IMR-90 (cell line): ENCODE measurements at regions not wholly inside any gene's neighbourhood (a gene's known extent, or its start where the extent isn't known, plus 50 kb on each side); places are given as distances from the start of the nearest gene placed in this dataset.

Source experiments
- ATAC-seq: fragments of 200-7000 bp; cut with Tn5 transposase; 2 replicates; pipeline ENCODE4 v1.9.1; 2020; ENCODE audit warnings: low read depth, mild to moderate bottlenecking, moderate library complexity
- BruUV-seq: library from RNA; stranded (reverse); fragments of 400-500 nt; replicated peaks from 2 replicates; lab custom pipeline; 2021; lab: Mats Ljungman, UMichigan
- CTCF ChIA-PET: fragments of 300-600 bp; formaldehyde crosslinking; extraction: SDS; loops from one replicate; lab custom pipeline; 2021; ENCODE audit warnings: antibody characterized with exemption; lab: Yijun Ruan, JAX
- POLR2A ChIA-PET: fragments of 300-600 bp; sonication (Branson Sonifier 250); formaldehyde crosslinking; loops from one replicate; lab custom pipeline; 2022; ENCODE audit warnings: antibody characterized with exemption; ENCODE audit not compliant: unreplicated experiment; lab: Charles Lee
- DNase-seq: peaks from one replicate; pipeline ENCODE4 v3.0.0; 2013
- H2AFZ ChIP-seq: replicated peaks from 2 replicates; pipeline ENCODE3; 2013; ENCODE audit warnings: low read length, mild to moderate bottlenecking; ENCODE audit not compliant: poor library complexity
- H2AK5ac ChIP-seq: 2 replicates; pipeline ENCODE4 v1.6.1; 2013; ENCODE audit warnings: low read depth, low read length, inconsistent platforms
- H2AK9ac ChIP-seq: replicated peaks from 2 replicates; pipeline ENCODE3; 2013; ENCODE audit warnings: mild to moderate bottlenecking, low read depth, low read length, moderate library complexity; ENCODE audit not compliant: poor library complexity
- H2BK120ac ChIP-seq: 2 replicates; pipeline ENCODE4 v1.6.1; 2013; ENCODE audit warnings: low read depth, low read length, inconsistent platforms
- H2BK15ac ChIP-seq: 3 replicates; pipeline ENCODE4 v1.6.1; 2013; ENCODE audit warnings: low read depth, low read length, inconsistent platforms
- H2BK20ac ChIP-seq: 2 replicates; pipeline ENCODE4 v1.6.1; 2013; ENCODE audit warnings: low read depth, mild to moderate bottlenecking, inconsistent platforms, low read length, moderate library complexity
- H2BK5ac ChIP-seq: 2 replicates; pipeline ENCODE4 v1.6.1; 2013; ENCODE audit warnings: mild to moderate bottlenecking, low read depth, low read length, inconsistent platforms; ENCODE audit not compliant: poor library complexity, severe bottlenecking
- H3K14ac ChIP-seq: replicated peaks from 2 replicates; pipeline ENCODE4 v1.6.1; 2013; ENCODE audit warnings: low read depth, low read length, inconsistent platforms
- H3K18ac ChIP-seq: 2 replicates; pipeline ENCODE4 v1.6.1; 2013; ENCODE audit warnings: low read depth, low read length, control low read depth
- H3K23ac ChIP-seq: 2 replicates; pipeline ENCODE4 v1.6.1; 2013; ENCODE audit warnings: low read depth, low read length, inconsistent platforms
- H3K27ac ChIP-seq: 2 replicates; pipeline ENCODE4 v1.5.1; 2013; ENCODE audit warnings: mild to moderate bottlenecking, control low read depth, low read length; ENCODE audit not compliant: insufficient read depth
- H3K27me3 ChIP-seq: 2 replicates; pipeline ENCODE4 v1.6.1; 2013; ENCODE audit warnings: low read length; ENCODE audit not compliant: control insufficient read depth, insufficient read depth
- H3K36me3 ChIP-seq: 2 replicates; pipeline ENCODE4 v1.6.1; 2013; ENCODE audit warnings: low read length, mixed read lengths; ENCODE audit not compliant: control insufficient read depth, insufficient read depth
- H3K4ac ChIP-seq: 2 replicates; pipeline ENCODE4 v1.6.1; 2013; ENCODE audit warnings: low read depth, low read length, inconsistent platforms
- H3K4me1 ChIP-seq: 2 replicates; pipeline ENCODE4 v1.6.1; 2013; ENCODE audit warnings: low read length, mixed read lengths; ENCODE audit not compliant: control insufficient read depth, insufficient read depth
- H3K4me2 ChIP-seq: 2 replicates; pipeline ENCODE4 v1.6.1; 2013; ENCODE audit warnings: low read depth, mild to moderate bottlenecking, control low read depth, low read length, moderate library complexity
- H3K4me3 ChIP-seq: 2 replicates; pipeline ENCODE4 v1.5.1; 2013; ENCODE audit warnings: low read depth, mild to moderate bottlenecking, control low read depth, low read length, moderate library complexity; ENCODE audit not compliant: insufficient read depth
- H3K56ac ChIP-seq: 2 replicates; pipeline ENCODE4 v1.6.1; 2013; ENCODE audit warnings: low read length, inconsistent platforms; ENCODE audit not compliant: insufficient read depth; ENCODE audit errors: extremely low read depth
- H3K79me1 ChIP-seq, 2 experiments: 2 replicates each; pipeline ENCODE4 v1.6.1; 2013; ENCODE audit warnings: low read length in 2 of 2, inconsistent platforms in 1 of 2, low read depth in 1 of 2
- H3K9ac ChIP-seq: 2 replicates; pipeline ENCODE4 v1.6.1; 2013; ENCODE audit warnings: low read depth, low read length, control low read depth
- H3K9me1 ChIP-seq: 2 replicates; pipeline ENCODE4 v1.6.1; 2013; ENCODE audit warnings: low read length, inconsistent platforms; ENCODE audit not compliant: insufficient read depth
- H3K9me3 ChIP-seq: 2 replicates; pipeline ENCODE4 v1.6.1; 2013; ENCODE audit warnings: low read length; ENCODE audit not compliant: control insufficient read depth, insufficient read depth
- H4K20me1 ChIP-seq: 2 replicates; pipeline ENCODE4 v1.6.1; 2013; ENCODE audit warnings: low read length, inconsistent platforms; ENCODE audit not compliant: insufficient read depth
- H4K5ac ChIP-seq: 2 replicates; pipeline ENCODE4 v1.6.1; 2013; ENCODE audit warnings: mild to moderate bottlenecking, low read depth, low read length, control low read depth
- H4K8ac ChIP-seq, 2 experiments: 2 replicates each; pipeline ENCODE4 v1.6.1; 2013; ENCODE audit warnings: low read depth in 2 of 2, low read length in 2 of 2, control low read depth in 1 of 2, inconsistent platforms in 1 of 2
- H4K91ac ChIP-seq: 2 replicates; pipeline ENCODE4 v1.6.1; 2013; ENCODE audit warnings: low read depth, low read length, inconsistent platforms; ENCODE audit not compliant: insufficient read depth
- BHLHE40 ChIP-seq: fragments of 150-350 bp; IDR thresholded peaks from 2 replicates; pipeline ENCODE4 v1.6.1; 2016; ENCODE audit warnings: mild to moderate bottlenecking, low read depth, low read length
- MAFK ChIP-seq: IDR thresholded peaks from 2 replicates; pipeline ENCODE4 v1.6.1; 2012; ENCODE audit warnings: low read depth, low read length, improper control_type of control experiment
- WGBS, 2 experiments: methylation state at CpG; one replicate each; pipeline versions ENCODE4 v1.1.5 to v1.1.7; 2013; ENCODE audit warnings: missing lambda C conversion rate in 2 of 2; ENCODE audit not compliant: insufficient read length in 1 of 2; ENCODE audit errors: extremely low coverage in 2 of 2; 5-methylcytosine and 5-hydroxymethylcytosine counted together
- dilution Hi-C: fragments of 300-500 bp; cut with HindIII; formaldehyde crosslinking; loops from one replicate; pipeline ENCODE4 v1.14.3; 2018; ENCODE audit warnings: low sequenced_read_pairs; ENCODE audit not compliant: unreplicated experiment
- in situ Hi-C: fragments of 300-500 bp; cut with MboI; formaldehyde crosslinking; loops from 3 replicates; pipeline ENCODE4 v1.14.3; 2019; ENCODE audit warnings: low sequenced_read_pairs, inconsistent platforms, mixed read lengths
- intact Hi-C: fragments of 100-400 bp; cut with micrococcal nuclease; formaldehyde crosslinking; loops from 2 replicates; pipeline ENCODE4 v1.10.0; 2022

DNA sequence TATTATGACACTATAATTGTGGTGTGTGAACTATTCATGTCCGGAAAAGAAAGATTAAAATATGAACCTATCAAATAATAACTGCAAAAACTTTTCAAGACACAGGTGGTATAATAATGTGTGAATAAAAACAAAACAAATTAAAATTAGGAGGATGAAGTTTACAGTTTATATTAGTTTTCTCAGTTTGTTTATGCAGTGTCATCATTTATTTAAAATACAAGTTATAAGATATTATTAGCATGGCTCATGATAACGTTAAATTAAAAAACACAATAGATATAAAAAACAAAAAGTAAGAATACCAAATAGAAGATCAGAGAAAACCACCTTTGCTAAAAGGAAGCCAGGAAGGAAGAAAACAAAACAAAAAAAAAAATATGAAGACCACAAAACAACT lies 963.8 kb upstream of the ALCAM start:
- H3K4me2 ChIP-seq = no peak overlapping the region
- intact Hi-C loops = no loop called here
- no peaks in the 10 kb centered on the region for H4K20me1 ChIP-seq
- H2AFZ ChIP-seq = no peak overlapping the region
- no peaks in the 10 kb centered on the region for H3K36me3 ChIP-seq
- H3K56ac ChIP-seq = no peak overlapping the region
- no peak overlapping the region for H2BK20ac ChIP-seq
- no peak overlapping the region for H4K5ac ChIP-seq
- in situ Hi-C loops = no loop called here
- no CpG with 5 or more reads among the region's 2 CpGs for WGBS, 2 experiments
- H3K23ac ChIP-seq = no peak overlapping the region
- H3K27ac ChIP-seq = no peak overlapping the region
- H4K91ac ChIP-seq = no peak overlapping the region
- no peak overlapping the region for H3K4ac ChIP-seq
- no peak overlapping the region for H2AK9ac ChIP-seq
- ATAC-seq (no peak), DNase-seq (no peak)
- H2BK120ac ChIP-seq = no peak overlapping the region
- H3K9me1 ChIP-seq = no peaks in the 10 kb centered on the region
- no peak overlapping the region for H3K4me3 ChIP-seq
- H3K4me1 ChIP-seq = no peaks in the 10 kb centered on the region
- TF ChIP-seq MAFK (peak; percentile 91), BHLHE40 (no peak)
- H3K14ac ChIP-seq = no peak overlapping the region
- no peaks in the 10 kb centered on the region for H3K27me3 ChIP-seq
- CTCF ChIA-PET = interaction anchor here (1.0 kb wide), 1 partner anchor 14 kb away, joined by 4 read pairs; no protein-coding TSS in a partner anchor
- H3K18ac ChIP-seq = no peak overlapping the region
- H2BK15ac ChIP-seq = no peak overlapping the region
- no peak overlapping the region for H2AK5ac ChIP-seq
- POLR2A ChIA-PET = no interaction called here
- no peak overlapping the region for H2BK5ac ChIP-seq
- no peaks in the 10 kb centered on the region for H3K79me1 ChIP-seq
- BruUV-seq = no TSS peak
- dilution Hi-C loops = no loop called here
- H3K9me3 ChIP-seq = no peaks in the 10 kb centered on the region; the same call in 1 of the 2 replicates
- no peak overlapping the region for H4K8ac ChIP-seq
- no peak overlapping the region for H3K9ac ChIP-seq
